Cardiac muscle cell (in vitro differentiated cells and primary cell): ENCODE measurements at regions not wholly inside any gene's neighbourhood (a gene's known extent, or its start where the extent isn't known, plus 50 kb on each side); places are given as distances from the start of the nearest gene placed in this dataset.
"Not testable (repeated sequence)": the region's sequence is repeated elsewhere in the genome, so short reads cannot be mapped to it uniquely, and the experiment has no call there.

Experiments used
- DNase-seq, 2 donors: peaks; one replicate each; pipeline versions ENCODE4 v3.0.0 to v3.0.0-alpha.2; 2010 to 2017; ENCODE audit warnings: low read depth in 1 of 2, low spot score in 1 of 2
- H3K27ac ChIP-seq: fragments of 200-600 bp; sonication (generic); 2 replicates; pipeline ENCODE4 v1.5.1; 2016
- H3K27me3 ChIP-seq: fragments of 200-600 bp; sonication (generic); 2 replicates; pipeline ENCODE4 v1.6.0; 2016; ENCODE audit warnings: control low read depth
- H3K36me3 ChIP-seq: fragments of 200-600 bp; sonication (generic); 2 replicates; pipeline ENCODE4 v1.5.1; 2016; ENCODE audit warnings: control low read depth
- H3K4me1 ChIP-seq: fragments of 200-600 bp; sonication (generic); 2 replicates; pipeline ENCODE4 v1.8.1; 2017; ENCODE audit warnings: low read depth, mild to moderate bottlenecking, mixed run types
- H3K4me3 ChIP-seq: fragments of 200-600 bp; sonication (generic); 2 replicates; pipeline ENCODE4 v1.5.1; 2016; ENCODE audit warnings: mild to moderate bottlenecking
- H3K9me3 ChIP-seq: fragments of 200-600 bp; sonication (generic); 2 replicates; pipeline ENCODE4 v1.5.1; 2017; ENCODE audit warnings: low read depth, mild to moderate bottlenecking, control low read depth
- TF ChIP-seq, protein P1 (sequence below): IDR thresholded peaks from 2 replicates; pipeline ENCODE4 v1.5.1; 2012; ENCODE audit warnings: low read depth, mild to moderate bottlenecking, low read length

DNA sequence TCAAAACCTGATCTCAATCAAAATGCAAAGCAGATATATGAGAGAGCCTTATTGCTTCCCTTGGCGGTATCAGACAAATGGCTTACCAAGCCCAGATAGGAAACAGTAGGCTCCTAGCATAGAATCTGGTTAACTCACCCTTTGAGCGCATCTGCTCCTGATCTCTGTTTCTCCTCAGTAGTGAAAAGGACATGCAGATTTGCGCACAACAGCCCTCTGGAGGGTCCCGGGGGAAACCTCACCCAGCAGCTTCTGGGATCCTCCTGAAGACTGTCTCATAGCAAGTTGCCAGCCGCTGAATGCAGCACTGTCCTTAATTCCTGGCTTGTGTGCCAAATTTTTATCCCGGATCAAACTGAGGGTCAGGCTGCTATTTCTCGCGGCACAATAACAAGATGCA, 192.2 kb downstream of the FASLG start:
- Histone ChIP-seq H3K9me3 (no peaks in the 10 kb centered on the region), H3K4me1 (no peaks in the 10 kb centered on the region), H3K27ac (no peak overlapping the region), H3K4me3 (no peak overlapping the region), H3K27me3 (no peaks in the 10 kb centered on the region), H3K36me3 (no peaks in the 10 kb centered on the region)
- TF ChIP-seq, protein P1, sequence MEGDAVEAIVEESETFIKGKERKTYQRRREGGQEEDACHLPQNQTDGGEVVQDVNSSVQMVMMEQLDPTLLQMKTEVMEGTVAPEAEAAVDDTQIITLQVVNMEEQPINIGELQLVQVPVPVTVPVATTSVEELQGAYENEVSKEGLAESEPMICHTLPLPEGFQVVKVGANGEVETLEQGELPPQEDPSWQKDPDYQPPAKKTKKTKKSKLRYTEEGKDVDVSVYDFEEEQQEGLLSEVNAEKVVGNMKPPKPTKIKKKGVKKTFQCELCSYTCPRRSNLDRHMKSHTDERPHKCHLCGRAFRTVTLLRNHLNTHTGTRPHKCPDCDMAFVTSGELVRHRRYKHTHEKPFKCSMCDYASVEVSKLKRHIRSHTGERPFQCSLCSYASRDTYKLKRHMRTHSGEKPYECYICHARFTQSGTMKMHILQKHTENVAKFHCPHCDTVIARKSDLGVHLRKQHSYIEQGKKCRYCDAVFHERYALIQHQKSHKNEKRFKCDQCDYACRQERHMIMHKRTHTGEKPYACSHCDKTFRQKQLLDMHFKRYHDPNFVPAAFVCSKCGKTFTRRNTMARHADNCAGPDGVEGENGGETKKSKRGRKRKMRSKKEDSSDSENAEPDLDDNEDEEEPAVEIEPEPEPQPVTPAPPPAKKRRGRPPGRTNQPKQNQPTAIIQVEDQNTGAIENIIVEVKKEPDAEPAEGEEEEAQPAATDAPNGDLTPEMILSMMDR, result no peak
- no peak for DNase-seq

DNA sequence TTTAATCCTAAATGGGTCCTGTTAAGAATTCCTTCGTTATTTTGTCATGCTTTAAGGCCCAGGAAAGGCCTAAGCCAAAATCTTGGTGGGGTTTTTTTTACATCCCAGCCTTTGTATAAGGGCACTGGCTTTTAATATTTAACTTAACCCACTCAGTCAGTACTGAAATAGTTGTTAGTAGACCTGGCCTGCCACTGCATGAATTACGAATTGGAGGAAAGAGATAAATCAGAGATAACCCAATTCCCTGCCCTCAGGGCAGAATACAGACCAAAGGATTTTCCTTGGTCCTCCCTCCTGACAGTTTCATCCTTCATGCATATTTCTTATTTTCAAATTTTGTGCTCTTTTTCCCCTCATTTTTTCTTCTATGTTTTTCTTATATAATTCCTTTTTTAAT, 193.0 kb downstream of the FASLG start:
- no peak for DNase-seq
- Histone ChIP-seq H3K4me3 (no peak overlapping the region), H3K4me1 (no peaks in the 10 kb centered on the region), H3K27me3 (no peaks in the 10 kb centered on the region), H3K9me3 (no peaks in the 10 kb centered on the region), H3K27ac (no peak overlapping the region), H3K36me3 (no peaks in the 10 kb centered on the region)
- TF ChIP-seq, protein P1, result no peak

DNA sequence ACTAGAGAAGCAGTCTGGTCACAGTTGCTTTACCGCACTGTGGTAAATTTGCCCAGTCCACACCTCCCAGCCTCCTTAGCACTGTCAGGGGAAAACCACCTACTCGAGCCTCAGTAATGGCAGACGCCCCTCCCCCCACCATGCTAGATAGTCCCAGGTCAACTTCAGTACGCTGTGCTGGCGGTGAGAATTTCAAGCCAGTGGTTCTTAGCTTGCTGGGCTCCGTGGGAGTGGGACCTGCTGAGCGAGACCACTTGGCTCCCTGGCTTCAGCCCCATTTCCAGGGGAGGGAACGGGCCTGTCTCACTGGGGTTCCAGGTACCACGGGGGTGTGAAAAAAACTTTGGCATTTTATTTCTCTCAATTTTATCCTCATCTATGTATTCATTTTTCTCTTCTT, 194.8 kb downstream of the TNFSF18 start:
- not testable (repeated sequence) for H3K4me1 ChIP-seq, H3K27me3 ChIP-seq, H3K9me3 ChIP-seq, H3K27ac ChIP-seq, H3K4me3 ChIP-seq, H3K36me3 ChIP-seq, DNase-seq

DNA sequence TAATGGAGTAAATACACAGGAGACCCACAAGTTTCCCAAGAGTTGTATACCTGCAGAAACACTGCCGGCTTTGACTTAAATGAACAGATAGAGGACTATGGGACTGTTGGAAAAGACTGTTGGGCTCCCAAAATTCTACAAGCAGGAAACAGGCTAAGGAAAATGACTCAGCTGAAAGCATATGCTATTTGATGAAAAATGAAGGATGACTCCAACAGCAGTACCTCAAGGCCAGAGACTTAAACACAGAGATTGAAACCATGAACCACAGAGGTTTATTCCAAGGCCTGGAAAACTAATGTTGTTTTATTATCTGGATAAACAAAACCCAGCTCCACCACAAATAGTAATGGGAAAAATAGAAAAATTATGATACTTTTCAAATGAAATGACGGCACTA, 187.7 kb downstream of the TNFSF18 start:
- H3K36me3 ChIP-seq, result no peaks in the 10 kb centered on the region
- H3K9me3 ChIP-seq, result no peaks in the 10 kb centered on the region
- no peak for DNase-seq
- H3K4me3 ChIP-seq, result no peak overlapping the region
- H3K27me3 ChIP-seq, result no peaks in the 10 kb centered on the region
- no peak overlapping the region for H3K27ac ChIP-seq
- no peaks in the 10 kb centered on the region for H3K4me1 ChIP-seq
- TF ChIP-seq, protein P1, result no peak

DNA sequence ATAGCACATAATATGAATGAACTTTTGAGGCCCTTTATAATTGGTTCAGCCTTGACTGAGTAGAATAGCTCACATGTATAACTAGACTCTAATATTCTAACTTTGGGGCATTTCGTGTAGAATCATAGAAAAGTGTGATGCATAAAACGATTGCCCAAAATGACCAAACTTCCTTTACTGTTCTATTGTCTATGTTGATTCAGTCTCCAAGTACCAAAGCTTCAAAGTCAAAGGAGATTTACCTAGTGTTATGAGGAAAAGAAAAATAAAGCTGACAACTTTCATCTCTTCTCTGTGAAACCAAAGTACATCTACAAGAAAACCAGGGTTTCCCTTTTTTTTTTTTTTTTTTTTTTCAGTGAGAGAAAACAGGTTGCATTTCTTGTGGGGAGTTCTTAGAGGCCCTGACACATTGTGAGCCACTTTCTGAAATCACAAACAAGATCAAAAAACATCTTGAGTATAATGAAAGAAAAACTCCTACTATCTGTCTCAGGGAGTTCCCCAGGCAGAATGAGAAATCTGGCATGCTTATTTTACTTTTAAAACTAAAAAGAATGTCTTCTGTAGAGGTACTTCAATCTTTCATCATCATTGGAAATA, 183.4 kb downstream of the TNFSF18 start:
- Histone ChIP-seq H3K9me3 (no peaks in the 10 kb centered on the region), H3K27me3 (no peaks in the 10 kb centered on the region), H3K4me1 (no peaks in the 10 kb centered on the region), H3K27ac (no peak overlapping the region), H3K4me3 (no peak overlapping the region), H3K36me3 (no peaks in the 10 kb centered on the region)
- TF ChIP-seq, protein P1, result no peak
- no peak for DNase-seq

DNA sequence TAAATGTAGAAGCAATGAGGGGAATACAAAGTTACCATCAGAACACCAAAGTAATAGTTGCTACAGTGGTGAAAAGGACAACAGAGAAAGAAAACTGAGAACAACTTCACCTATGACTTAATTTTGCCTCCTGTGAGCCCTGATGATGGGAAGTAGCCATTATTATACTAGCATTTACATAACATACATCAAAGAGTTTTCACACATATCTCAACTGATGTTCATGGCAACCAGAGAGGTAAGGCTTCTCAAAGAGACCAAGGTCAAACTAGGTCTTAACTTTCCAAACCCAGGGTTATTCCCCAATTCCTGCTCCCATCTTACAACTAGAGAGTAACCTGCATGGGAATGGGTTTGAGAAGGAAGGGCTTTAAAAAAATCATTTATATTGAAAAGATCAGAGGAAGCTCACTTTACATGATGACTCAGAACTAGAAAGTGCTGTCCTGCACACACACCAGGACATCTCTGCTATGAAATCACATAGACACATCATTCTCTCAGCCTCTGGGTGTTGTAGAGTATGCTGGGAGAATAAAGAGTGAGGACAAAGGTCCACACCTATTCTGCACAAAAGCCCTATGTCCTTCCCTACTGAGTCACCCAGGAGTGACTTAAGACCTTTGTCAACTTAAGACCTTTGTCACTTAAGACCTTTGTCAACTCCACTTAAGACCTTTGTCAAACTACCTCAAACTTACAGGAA, 179.7 kb downstream of the TNFSF18 start:
- no peak for DNase-seq
- no peaks in the 10 kb centered on the region for H3K4me1 ChIP-seq
- H3K36me3 ChIP-seq, result no peaks in the 10 kb centered on the region
- H3K27me3 ChIP-seq, result no peaks in the 10 kb centered on the region
- no peaks in the 10 kb centered on the region for H3K9me3 ChIP-seq
- no peak overlapping the region for H3K27ac ChIP-seq
- H3K4me3 ChIP-seq, result no peak overlapping the region
- TF ChIP-seq, protein P1, result no peak
